Endothelial cell of umbilical vein (primary cell): ENCODE measurements at regions not wholly inside any gene's neighbourhood (a gene's known extent, or its start where the extent isn't known, plus 50 kb on each side); places are given as distances from the start of the nearest gene placed in this dataset.

Experiments
- BruUV-seq: library from RNA; stranded (reverse); fragments of 400-500 nt; replicated peaks from 2 replicates; lab custom pipeline; 2021; lab: Mats Ljungman, UMichigan
- CTCF ChIA-PET: fragments of 300-600, 350-600 bp; sonication (Branson Sonifier 250); formaldehyde crosslinking; loops from one replicate; lab custom pipeline; 2021; ENCODE audit warnings: antibody characterized with exemption, inconsistent platforms; lab: Charles Lee
- POLR2A ChIA-PET: fragments of 300-600, 350-600 bp; sonication (Branson Sonifier 250); formaldehyde crosslinking; loops from one replicate; lab custom pipeline; 2021; ENCODE audit warnings: antibody characterized with exemption, inconsistent platforms; lab: Charles Lee
- DNase-seq: peaks from one replicate; pipeline ENCODE4 v3.0.0-alpha.2; 2011; ENCODE audit warnings: low read depth, low spot score
- FAIRE-seq: peaks from 2 replicates; lab custom pipeline; 2011; peaks lifted over from hg19 to GRCh38; lab: Jason Lieb, UNC
- H2AFZ ChIP-seq: 2 replicates; pipeline ENCODE4 v1.6.0; 2012; ENCODE audit warnings: low read depth, low read length, control low read depth, inconsistent platforms
- H3K27ac ChIP-seq: 2 replicates; pipeline ENCODE4 v1.5.1; 2011; ENCODE audit warnings: low read depth, mild to moderate bottlenecking, control low read depth, low read length, moderate library complexity; ENCODE audit not compliant: insufficient read depth
- H3K27me3 ChIP-seq, 2 experiments: 2 replicates each; pipeline versions ENCODE4 v1.6.0 to v1.6.1; 2011; ENCODE audit warnings: low read length in 2 of 2, mixed read lengths in 1 of 2; ENCODE audit not compliant: control insufficient read depth in 2 of 2, insufficient read depth in 2 of 2
- H3K36me3 ChIP-seq, 2 experiments: 2 replicates in 1 of 2; 3 replicates in 1 of 2; pipeline ENCODE4 v1.5.1; 2011; ENCODE audit warnings: low read length in 2 of 2, mild to moderate bottlenecking in 1 of 2, moderate library complexity in 1 of 2; ENCODE audit not compliant: control insufficient read depth in 2 of 2, insufficient read depth in 2 of 2; ENCODE audit errors: extremely low read depth in 1 of 2
- H3K4me1 ChIP-seq: 3 replicates; pipeline ENCODE4 v1.5.1; 2011; ENCODE audit warnings: mild to moderate bottlenecking, low read length; ENCODE audit not compliant: control insufficient read depth, insufficient read depth; ENCODE audit errors: extremely low read depth
- H3K4me2 ChIP-seq: 2 replicates; pipeline ENCODE4 v1.6.1; 2011; ENCODE audit warnings: low read length, control low read depth, mixed read lengths; ENCODE audit not compliant: insufficient read depth
- H3K4me3 ChIP-seq, 3 experiments: fragments of 200-600 bp in 1 of 3; sonication (generic), shearing (Covaris generic) in 1 of 3; replicated peaks in 1 of 3; 2 replicates each; pipeline ENCODE4 v1.5.1; 2011 to 2016; ENCODE audit warnings: control low read depth in 3 of 3, low read length in 3 of 3, mild to moderate bottlenecking in 2 of 3, inconsistent platforms in 1 of 3, low read depth in 1 of 3, moderate library complexity in 1 of 3; ENCODE audit not compliant: insufficient read depth in 1 of 3
- H3K79me2 ChIP-seq: 2 replicates; pipeline ENCODE4 v1.6.0; 2012; ENCODE audit warnings: low read length, inconsistent platforms; ENCODE audit not compliant: control insufficient read depth, insufficient read depth
- H3K9ac ChIP-seq: replicated peaks from 2 replicates; pipeline ENCODE3; 2011; ENCODE audit warnings: low read length, control low read depth; ENCODE audit not compliant: insufficient read depth; ENCODE audit errors: extremely low read depth
- H3K9me1 ChIP-seq: replicated peaks from 3 replicates; pipeline ENCODE4 v1.6.0; 2011; ENCODE audit warnings: mild to moderate bottlenecking, low read length; ENCODE audit not compliant: control insufficient read depth, insufficient read depth; ENCODE audit errors: extremely low read depth
- H3K9me3 ChIP-seq: replicated peaks from 2 replicates; pipeline ENCODE4 v1.5.1; 2012; ENCODE audit warnings: low read length, inconsistent platforms; ENCODE audit not compliant: control insufficient read depth, insufficient read depth
- H4K20me1 ChIP-seq: replicated peaks from 2 replicates; pipeline ENCODE3; 2011; ENCODE audit warnings: mild to moderate bottlenecking, low read length; ENCODE audit not compliant: control insufficient read depth, insufficient read depth; ENCODE audit errors: extremely low read depth
- CTCF ChIP-seq, 2 donors: IDR thresholded peaks; 1 replicate in 1 of 2; 2 replicates in 1 of 2; pipeline ENCODE4 v1.5.1; 2011; ENCODE audit warnings: low read length in 2 of 2, mild to moderate bottlenecking in 2 of 2, moderate library complexity in 2 of 2, control low read depth in 1 of 2, inconsistent platforms in 1 of 2, low read depth in 1 of 2; ENCODE audit not compliant: insufficient read depth in 1 of 2; ENCODE audit errors: extremely low read depth in 1 of 2
- EZH2 ChIP-seq: IDR thresholded peaks from 2 replicates; pipeline ENCODE4 v1.6.1; 2012; ENCODE audit warnings: borderline replicate concordance, low read depth, mild to moderate bottlenecking, moderate library complexity, low read length, inconsistent platforms; ENCODE audit not compliant: severe bottlenecking
- FOS ChIP-seq: IDR thresholded peaks from 2 replicates; pipeline ENCODE4 v1.6.1; 2011; ENCODE audit warnings: mild to moderate bottlenecking, low read length, moderate library complexity, borderline replicate concordance; ENCODE audit not compliant: insufficient read depth
- GATA2 ChIP-seq: IDR thresholded peaks from 2 replicates; pipeline ENCODE4 v1.7.0; 2011; ENCODE audit warnings: low read depth, mild to moderate bottlenecking, moderate library complexity, mixed read lengths, low read length; ENCODE audit not compliant: insufficient read length, insufficient read depth
- JUN ChIP-seq: IDR thresholded peaks from 2 replicates; pipeline ENCODE4 v1.6.1; 2011; ENCODE audit warnings: borderline replicate concordance, low read depth; ENCODE audit not compliant: insufficient read length, insufficient read depth
- MAX ChIP-seq: IDR thresholded peaks from 2 replicates; pipeline ENCODE4 v1.6.1; 2011; ENCODE audit not compliant: insufficient read depth, insufficient read length
- MYC ChIP-seq: IDR thresholded peaks from one replicate; pipeline ENCODE4 v1.6.1; 2011; ENCODE audit warnings: mild to moderate bottlenecking, low read depth, low read length
- POLR2A ChIP-seq: IDR thresholded peaks from 2 replicates; pipeline ENCODE4 v1.6.1; 2012; ENCODE audit warnings: low read depth, mild to moderate bottlenecking, control low read depth, low read length
- POLR2AphosphoS5 ChIP-seq: IDR thresholded peaks from 2 replicates; pipeline ENCODE4 v1.6.1; 2012; ENCODE audit warnings: low read depth, mild to moderate bottlenecking, control low read depth, low read length, moderate library complexity; ENCODE audit not compliant: insufficient read depth
- dilution Hi-C: fragments of 300-500 bp; cut with MboI; formaldehyde crosslinking; loops from one replicate; pipeline ENCODE4 v1.15.0; 2019; ENCODE audit warnings: low sequenced_read_pairs; ENCODE audit not compliant: extremely low pct_ligation_motif_present
- intact Hi-C: fragments of 100-400 bp; cut with micrococcal nuclease; formaldehyde crosslinking; loops from one replicate; pipeline ENCODE4 v1.10.0; 2022

GRCh38 chr10:84818961-84819360, 490.6 kb downstream of the CCSER2 start:
- ChIA-PET POLR2A (no interaction called here), CTCF (no interaction called here)
- Histone ChIP-seq H4K20me1 (no peaks in the 10 kb centered on the region), H3K27me3 (no peaks in the 10 kb centered on the region), H3K36me3 (no peaks in the 10 kb centered on the region), H2AFZ (no peak overlapping the region), H3K4me2 (no peak overlapping the region), H3K27ac (no peak overlapping the region), H3K9me1 (no peaks in the 10 kb centered on the region), H3K9ac (no peak overlapping the region), H3K9me3 (no peaks in the 10 kb centered on the region), H3K79me2 (no peaks in the 10 kb centered on the region), H3K4me1 (no peaks in the 10 kb centered on the region), H3K4me3 (no peak overlapping the region)
- no TSS peak for BruUV-seq
- TF ChIP-seq MAX: no peak
- no peak for TF ChIP-seq POLR2AphosphoS5
- TF ChIP-seq MYC: no peak
- no peak for TF ChIP-seq POLR2A
- TF ChIP-seq CTCF (IDR thresholded peaks at IDR 0.05; ENCODE audit: extremely low read depth in 1 of 2, insufficient read depth in 1 of 2, low read depth in 1 of 2, low read length in 2 of 2): no peak
- TF ChIP-seq JUN: no peak
- no peak for TF ChIP-seq EZH2
- TF ChIP-seq FOS: no peak
- no peak for TF ChIP-seq GATA2
- DNase-seq: no peak
- intact Hi-C loops (no loop called here), dilution Hi-C loops (no loop called here)
- FAIRE-seq: no peak
